HL-60 (cell line): ENCODE measurements at regions not wholly inside any gene's neighbourhood (a gene's known extent, or its start where the extent isn't known, plus 50 kb on each side); places are given as distances from the start of the nearest gene placed in this dataset.

ENCODE experiments used
- GABPA ChIP-seq: IDR thresholded peaks from 2 replicates; pipeline ENCODE4 v1.6.1; 2012; ENCODE audit warnings: low read depth
- POLR2AphosphoS5 ChIP-seq: IDR thresholded peaks from 2 replicates; pipeline ENCODE4 v1.6.1; 2012; ENCODE audit warnings: low read depth
- TF ChIP-seq, protein P1 (sequence below): IDR thresholded peaks from one replicate; pipeline ENCODE4 v1.5.1; 2011; ENCODE audit warnings: low read length, control low read depth, inconsistent platforms; ENCODE audit not compliant: insufficient read depth
- TF ChIP-seq, protein P2 (sequence below): IDR thresholded peaks from 2 replicates; pipeline ENCODE4 v1.6.1; 2012; ENCODE audit warnings: low read depth; ENCODE audit not compliant: insufficient replicate concordance

DNA sequence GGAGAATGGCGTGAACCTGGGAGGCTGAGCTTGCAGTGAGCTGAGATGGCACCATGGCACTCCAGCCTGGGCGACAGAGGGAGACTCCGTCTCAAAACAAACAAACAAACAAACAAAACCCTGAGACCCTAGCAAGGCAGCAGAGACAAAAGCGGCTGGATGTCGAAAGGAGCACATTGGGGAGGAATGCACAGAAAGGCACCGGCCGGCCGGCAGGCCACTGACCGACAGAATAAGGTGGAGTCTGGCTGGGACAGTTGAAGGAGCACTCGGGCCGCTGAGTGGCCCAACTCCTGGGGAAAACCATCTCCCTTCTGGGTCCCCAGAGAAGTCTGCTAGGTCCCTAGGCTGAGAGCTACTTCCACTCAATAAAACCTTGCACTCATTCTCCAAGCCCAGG, 256.2 kb downstream of the KIF21A start:
- TF ChIP-seq GABPA (no peak), POLR2AphosphoS5 (no peak)
- TF ChIP-seq, protein P1, sequence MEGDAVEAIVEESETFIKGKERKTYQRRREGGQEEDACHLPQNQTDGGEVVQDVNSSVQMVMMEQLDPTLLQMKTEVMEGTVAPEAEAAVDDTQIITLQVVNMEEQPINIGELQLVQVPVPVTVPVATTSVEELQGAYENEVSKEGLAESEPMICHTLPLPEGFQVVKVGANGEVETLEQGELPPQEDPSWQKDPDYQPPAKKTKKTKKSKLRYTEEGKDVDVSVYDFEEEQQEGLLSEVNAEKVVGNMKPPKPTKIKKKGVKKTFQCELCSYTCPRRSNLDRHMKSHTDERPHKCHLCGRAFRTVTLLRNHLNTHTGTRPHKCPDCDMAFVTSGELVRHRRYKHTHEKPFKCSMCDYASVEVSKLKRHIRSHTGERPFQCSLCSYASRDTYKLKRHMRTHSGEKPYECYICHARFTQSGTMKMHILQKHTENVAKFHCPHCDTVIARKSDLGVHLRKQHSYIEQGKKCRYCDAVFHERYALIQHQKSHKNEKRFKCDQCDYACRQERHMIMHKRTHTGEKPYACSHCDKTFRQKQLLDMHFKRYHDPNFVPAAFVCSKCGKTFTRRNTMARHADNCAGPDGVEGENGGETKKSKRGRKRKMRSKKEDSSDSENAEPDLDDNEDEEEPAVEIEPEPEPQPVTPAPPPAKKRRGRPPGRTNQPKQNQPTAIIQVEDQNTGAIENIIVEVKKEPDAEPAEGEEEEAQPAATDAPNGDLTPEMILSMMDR, result no peak
- TF ChIP-seq, protein P2, sequence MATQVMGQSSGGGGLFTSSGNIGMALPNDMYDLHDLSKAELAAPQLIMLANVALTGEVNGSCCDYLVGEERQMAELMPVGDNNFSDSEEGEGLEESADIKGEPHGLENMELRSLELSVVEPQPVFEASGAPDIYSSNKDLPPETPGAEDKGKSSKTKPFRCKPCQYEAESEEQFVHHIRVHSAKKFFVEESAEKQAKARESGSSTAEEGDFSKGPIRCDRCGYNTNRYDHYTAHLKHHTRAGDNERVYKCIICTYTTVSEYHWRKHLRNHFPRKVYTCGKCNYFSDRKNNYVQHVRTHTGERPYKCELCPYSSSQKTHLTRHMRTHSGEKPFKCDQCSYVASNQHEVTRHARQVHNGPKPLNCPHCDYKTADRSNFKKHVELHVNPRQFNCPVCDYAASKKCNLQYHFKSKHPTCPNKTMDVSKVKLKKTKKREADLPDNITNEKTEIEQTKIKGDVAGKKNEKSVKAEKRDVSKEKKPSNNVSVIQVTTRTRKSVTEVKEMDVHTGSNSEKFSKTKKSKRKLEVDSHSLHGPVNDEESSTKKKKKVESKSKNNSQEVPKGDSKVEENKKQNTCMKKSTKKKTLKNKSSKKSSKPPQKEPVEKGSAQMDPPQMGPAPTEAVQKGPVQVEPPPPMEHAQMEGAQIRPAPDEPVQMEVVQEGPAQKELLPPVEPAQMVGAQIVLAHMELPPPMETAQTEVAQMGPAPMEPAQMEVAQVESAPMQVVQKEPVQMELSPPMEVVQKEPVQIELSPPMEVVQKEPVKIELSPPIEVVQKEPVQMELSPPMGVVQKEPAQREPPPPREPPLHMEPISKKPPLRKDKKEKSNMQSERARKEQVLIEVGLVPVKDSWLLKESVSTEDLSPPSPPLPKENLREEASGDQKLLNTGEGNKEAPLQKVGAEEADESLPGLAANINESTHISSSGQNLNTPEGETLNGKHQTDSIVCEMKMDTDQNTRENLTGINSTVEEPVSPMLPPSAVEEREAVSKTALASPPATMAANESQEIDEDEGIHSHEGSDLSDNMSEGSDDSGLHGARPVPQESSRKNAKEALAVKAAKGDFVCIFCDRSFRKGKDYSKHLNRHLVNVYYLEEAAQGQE, result no peak
